GM21447 (cell line): ENCODE measurements at regions not wholly inside any gene's neighbourhood (a gene's known extent, or its start where the extent isn't known, plus 50 kb on each side); places are given as distances from the start of the nearest gene placed in this dataset.
"Not testable (repeated sequence)": the region's sequence is repeated elsewhere in the genome, so short reads cannot be mapped to it uniquely, and the experiment has no call there.

Source experiments
- ATAC-seq: cut with Tn5 transposase; IDR thresholded peaks from one replicate; pipeline ENCODE4 v1.9.1; 2021; ENCODE audit not compliant: unreplicated experiment

GRCh38 chr9:1115370-1115769 lies 65.2 kb downstream of the DMRT2 start:
- no peak for ATAC-seq

- no peak for ATAC-seq
Measured at GRCh38 chr9:1117439-1117838, 67.3 kb downstream of the DMRT2 start.

GRCh38 chr9:1120500-1121165 lies 70.5 kb downstream of the DMRT2 start:
- no peak for ATAC-seq

- ATAC-seq: no peak
Measured at GRCh38 chr9:1125741-1126140, 75.6 kb downstream of the DMRT2 start.

- ATAC-seq: no peak
Measured at GRCh38 chr9:1128046-1128445, 77.9 kb downstream of the DMRT2 start.

- no peak for ATAC-seq
Measured at GRCh38 chr9:1129382-1129781, 79.2 kb downstream of the DMRT2 start.

GRCh38 chr9:1140057-1140456 lies 89.9 kb downstream of the DMRT2 start:
- no peak for ATAC-seq

- no peak for ATAC-seq
Measured at GRCh38 chr9:1151691-1152090, 101.5 kb downstream of the DMRT2 start.

GRCh38 chr9:1152171-1152570 lies 102.0 kb downstream of the DMRT2 start:
- no peak for ATAC-seq

- ATAC-seq: no peak
Measured at GRCh38 chr9:1154739-1155138, 104.6 kb downstream of the DMRT2 start.

GRCh38 chr9:1155602-1156001 lies 105.4 kb downstream of the DMRT2 start:
- no peak for ATAC-seq

- no peak for ATAC-seq
Measured at GRCh38 chr9:1156794-1157550, 106.8 kb downstream of the DMRT2 start.

GRCh38 chr9:1157836-1158235 lies 107.7 kb downstream of the DMRT2 start:
- ATAC-seq: no peak

- no peak for ATAC-seq
Measured at GRCh38 chr9:1170918-1171317, 120.8 kb downstream of the DMRT2 start.

GRCh38 chr9:1171546-1171945 lies 121.4 kb downstream of the DMRT2 start:
- ATAC-seq: no peak

GRCh38 chr9:1173211-1173610 lies 123.1 kb downstream of the DMRT2 start:
- no peak for ATAC-seq

- ATAC-seq: no peak
Measured at GRCh38 chr9:1173993-1174392, 123.8 kb downstream of the DMRT2 start.

- no peak for ATAC-seq
Measured at GRCh38 chr9:1179366-1179765, 129.2 kb downstream of the DMRT2 start.

- ATAC-seq: no peak
Measured at GRCh38 chr9:1184146-1184545, 134.0 kb downstream of the DMRT2 start.

- ATAC-seq: not testable (repeated sequence)
Measured at GRCh38 chr9:1187137-1187536, 137.0 kb downstream of the DMRT2 start.

- ATAC-seq: not testable (repeated sequence)
Measured at GRCh38 chr9:1195636-1196035, 145.5 kb downstream of the DMRT2 start.

- no peak for ATAC-seq
Measured at GRCh38 chr9:1198085-1198484, 147.9 kb downstream of the DMRT2 start.

GRCh38 chr9:1200847-1201251 lies 150.7 kb downstream of the DMRT2 start:
- no peak for ATAC-seq
